Endothelial cell of umbilical vein (primary cell): ENCODE measurements at regions not wholly inside any gene's neighbourhood (a gene's known extent, or its start where the extent isn't known, plus 50 kb on each side); places are given as distances from the start of the nearest gene placed in this dataset.

Experiments
- BruUV-seq: library from RNA; stranded (reverse); fragments of 400-500 nt; replicated peaks from 2 replicates; lab custom pipeline; 2021; lab: Mats Ljungman, UMichigan
- CTCF ChIA-PET: fragments of 300-600, 350-600 bp; sonication (Branson Sonifier 250); formaldehyde crosslinking; loops from one replicate; lab custom pipeline; 2021; ENCODE audit warnings: antibody characterized with exemption, inconsistent platforms; lab: Charles Lee
- POLR2A ChIA-PET: fragments of 300-600, 350-600 bp; sonication (Branson Sonifier 250); formaldehyde crosslinking; loops from one replicate; lab custom pipeline; 2021; ENCODE audit warnings: antibody characterized with exemption, inconsistent platforms; lab: Charles Lee
- DNase-seq: peaks from one replicate; pipeline ENCODE4 v3.0.0-alpha.2; 2011; ENCODE audit warnings: low read depth, low spot score
- FAIRE-seq: peaks from 2 replicates; lab custom pipeline; 2011; peaks lifted over from hg19 to GRCh38; lab: Jason Lieb, UNC
- H2AFZ ChIP-seq: 2 replicates; pipeline ENCODE4 v1.6.0; 2012; ENCODE audit warnings: low read depth, low read length, control low read depth, inconsistent platforms
- H3K27ac ChIP-seq: 2 replicates; pipeline ENCODE4 v1.5.1; 2011; ENCODE audit warnings: low read depth, mild to moderate bottlenecking, control low read depth, low read length, moderate library complexity; ENCODE audit not compliant: insufficient read depth
- H3K27me3 ChIP-seq, 2 experiments: 2 replicates each; pipeline versions ENCODE4 v1.6.0 to v1.6.1; 2011; ENCODE audit warnings: low read length in 2 of 2, mixed read lengths in 1 of 2; ENCODE audit not compliant: control insufficient read depth in 2 of 2, insufficient read depth in 2 of 2
- H3K36me3 ChIP-seq, 2 experiments: 2 replicates in 1 of 2; 3 replicates in 1 of 2; pipeline ENCODE4 v1.5.1; 2011; ENCODE audit warnings: low read length in 2 of 2, mild to moderate bottlenecking in 1 of 2, moderate library complexity in 1 of 2; ENCODE audit not compliant: control insufficient read depth in 2 of 2, insufficient read depth in 2 of 2; ENCODE audit errors: extremely low read depth in 1 of 2
- H3K4me1 ChIP-seq: 3 replicates; pipeline ENCODE4 v1.5.1; 2011; ENCODE audit warnings: mild to moderate bottlenecking, low read length; ENCODE audit not compliant: control insufficient read depth, insufficient read depth; ENCODE audit errors: extremely low read depth
- H3K4me2 ChIP-seq: 2 replicates; pipeline ENCODE4 v1.6.1; 2011; ENCODE audit warnings: low read length, control low read depth, mixed read lengths; ENCODE audit not compliant: insufficient read depth
- H3K4me3 ChIP-seq, 3 experiments: fragments of 200-600 bp in 1 of 3; sonication (generic), shearing (Covaris generic) in 1 of 3; replicated peaks in 1 of 3; 2 replicates each; pipeline ENCODE4 v1.5.1; 2011 to 2016; ENCODE audit warnings: control low read depth in 3 of 3, low read length in 3 of 3, mild to moderate bottlenecking in 2 of 3, inconsistent platforms in 1 of 3, low read depth in 1 of 3, moderate library complexity in 1 of 3; ENCODE audit not compliant: insufficient read depth in 1 of 3
- H3K79me2 ChIP-seq: 2 replicates; pipeline ENCODE4 v1.6.0; 2012; ENCODE audit warnings: low read length, inconsistent platforms; ENCODE audit not compliant: control insufficient read depth, insufficient read depth
- H3K9ac ChIP-seq: replicated peaks from 2 replicates; pipeline ENCODE3; 2011; ENCODE audit warnings: low read length, control low read depth; ENCODE audit not compliant: insufficient read depth; ENCODE audit errors: extremely low read depth
- H3K9me1 ChIP-seq: replicated peaks from 3 replicates; pipeline ENCODE4 v1.6.0; 2011; ENCODE audit warnings: mild to moderate bottlenecking, low read length; ENCODE audit not compliant: control insufficient read depth, insufficient read depth; ENCODE audit errors: extremely low read depth
- H3K9me3 ChIP-seq: replicated peaks from 2 replicates; pipeline ENCODE4 v1.5.1; 2012; ENCODE audit warnings: low read length, inconsistent platforms; ENCODE audit not compliant: control insufficient read depth, insufficient read depth
- H4K20me1 ChIP-seq: replicated peaks from 2 replicates; pipeline ENCODE3; 2011; ENCODE audit warnings: mild to moderate bottlenecking, low read length; ENCODE audit not compliant: control insufficient read depth, insufficient read depth; ENCODE audit errors: extremely low read depth
- CTCF ChIP-seq, 2 donors: IDR thresholded peaks; 1 replicate in 1 of 2; 2 replicates in 1 of 2; pipeline ENCODE4 v1.5.1; 2011; ENCODE audit warnings: low read length in 2 of 2, mild to moderate bottlenecking in 2 of 2, moderate library complexity in 2 of 2, control low read depth in 1 of 2, inconsistent platforms in 1 of 2, low read depth in 1 of 2; ENCODE audit not compliant: insufficient read depth in 1 of 2; ENCODE audit errors: extremely low read depth in 1 of 2
- EZH2 ChIP-seq: IDR thresholded peaks from 2 replicates; pipeline ENCODE4 v1.6.1; 2012; ENCODE audit warnings: borderline replicate concordance, low read depth, mild to moderate bottlenecking, moderate library complexity, low read length, inconsistent platforms; ENCODE audit not compliant: severe bottlenecking
- FOS ChIP-seq: IDR thresholded peaks from 2 replicates; pipeline ENCODE4 v1.6.1; 2011; ENCODE audit warnings: mild to moderate bottlenecking, low read length, moderate library complexity, borderline replicate concordance; ENCODE audit not compliant: insufficient read depth
- GATA2 ChIP-seq: IDR thresholded peaks from 2 replicates; pipeline ENCODE4 v1.7.0; 2011; ENCODE audit warnings: low read depth, mild to moderate bottlenecking, moderate library complexity, mixed read lengths, low read length; ENCODE audit not compliant: insufficient read length, insufficient read depth
- JUN ChIP-seq: IDR thresholded peaks from 2 replicates; pipeline ENCODE4 v1.6.1; 2011; ENCODE audit warnings: borderline replicate concordance, low read depth; ENCODE audit not compliant: insufficient read length, insufficient read depth
- MAX ChIP-seq: IDR thresholded peaks from 2 replicates; pipeline ENCODE4 v1.6.1; 2011; ENCODE audit not compliant: insufficient read depth, insufficient read length
- MYC ChIP-seq: IDR thresholded peaks from one replicate; pipeline ENCODE4 v1.6.1; 2011; ENCODE audit warnings: mild to moderate bottlenecking, low read depth, low read length
- POLR2A ChIP-seq: IDR thresholded peaks from 2 replicates; pipeline ENCODE4 v1.6.1; 2012; ENCODE audit warnings: low read depth, mild to moderate bottlenecking, control low read depth, low read length
- POLR2AphosphoS5 ChIP-seq: IDR thresholded peaks from 2 replicates; pipeline ENCODE4 v1.6.1; 2012; ENCODE audit warnings: low read depth, mild to moderate bottlenecking, control low read depth, low read length, moderate library complexity; ENCODE audit not compliant: insufficient read depth
- dilution Hi-C: fragments of 300-500 bp; cut with MboI; formaldehyde crosslinking; loops from one replicate; pipeline ENCODE4 v1.15.0; 2019; ENCODE audit warnings: low sequenced_read_pairs; ENCODE audit not compliant: extremely low pct_ligation_motif_present
- intact Hi-C: fragments of 100-400 bp; cut with micrococcal nuclease; formaldehyde crosslinking; loops from one replicate; pipeline ENCODE4 v1.10.0; 2022

GRCh38 chr12:75710361-75711069, 199.1 kb upstream of the KRR1 start:
- no peak overlapping the region for H2AFZ ChIP-seq
- peaks cover 26% of the 10 kb centered on the region for H3K4me1 ChIP-seq
- no peaks in the 10 kb centered on the region for H3K27me3 ChIP-seq
- H3K9ac ChIP-seq = no peak overlapping the region
- CTCF ChIA-PET = interaction anchor here (1.1 to 1.7 kb wide), 7 partner anchors 8 to 320 kb away, joined by 3 to 6 read pairs (median 4); no protein-coding TSS in a partner anchor
- intact Hi-C loops = no loop called here
- no peaks in the 10 kb centered on the region for H3K36me3 ChIP-seq
- dilution Hi-C loops = no loop called here
- FAIRE-seq (no peak), DNase-seq (no peak)
- H3K79me2 ChIP-seq = no peaks in the 10 kb centered on the region
- no peaks in the 10 kb centered on the region for H3K9me3 ChIP-seq
- TF ChIP-seq CTCF (IDR thresholded peaks at IDR 0.05; ENCODE audit: extremely low read depth in 1 of 2, insufficient read depth in 1 of 2, low read depth in 1 of 2, low read length in 2 of 2) (no peak), FOS (no peak), JUN (no peak), GATA2 (no peak), POLR2AphosphoS5 (no peak), EZH2 (no peak), POLR2A (no peak), MYC (no peak), MAX (no peak)
- no peak overlapping the region for H3K4me3 ChIP-seq
- H3K9me1 ChIP-seq = no peaks in the 10 kb centered on the region
- no peaks in the 10 kb centered on the region for H4K20me1 ChIP-seq
- no peak overlapping the region for H3K4me2 ChIP-seq
- POLR2A ChIA-PET = interaction anchor here (0.9 kb wide), 1 partner anchor 321 kb away, joined by 3 read pairs; no protein-coding TSS in a partner anchor
- BruUV-seq = no TSS peak
- no peak overlapping the region for H3K27ac ChIP-seq
